Right lobe of liver (tissue), 4 donors: ENCODE measurements at regions not wholly inside any gene's neighbourhood (a gene's known extent, or its start where the extent isn't known, plus 50 kb on each side); places are given as distances from the start of the nearest gene placed in this dataset.
"Not testable (repeated sequence)": the region's sequence is repeated elsewhere in the genome, so short reads cannot be mapped to it uniquely, and the experiment has no call there.

Experiments
- CTCF ChIP-seq, 4 donors: fragments of 200-600 bp in 3 of 4; fragments of 450-650 bp in 1 of 4; IDR thresholded peaks; one replicate each; pipeline versions ENCODE4 v1.5.1 to v1.8.0; 2016 to 2022; ENCODE audit warnings: antibody characterized with exemption in 4 of 4, mild to moderate bottlenecking in 2 of 4
- POLR2A ChIP-seq: fragments of 450-650 bp; IDR thresholded peaks from one replicate; pipeline ENCODE4 v1.6.1; 2017; ENCODE audit warnings: antibody characterized with exemption, mild to moderate bottlenecking
- donor health status: DM: no; HTN: no; CAD: no.
- donor health status: DM: no; HTN: no; CAD: no.
- donor health status: DM: no; HTN: yes; CAD: no.

GRCh38 chr1:144140243-144140642 lies 168.5 kb upstream of the FAM72C start:
- not testable (repeated sequence) for TF ChIP-seq CTCF (IDR thresholded peaks at IDR 0.05); POLR2A
